ENCODE measurements at regions not wholly inside any gene's neighbourhood (a gene's known extent, or its start where the extent isn't known, plus 50 kb on each side); places are given as distances from the start of the nearest gene placed in this dataset.

DNA sequence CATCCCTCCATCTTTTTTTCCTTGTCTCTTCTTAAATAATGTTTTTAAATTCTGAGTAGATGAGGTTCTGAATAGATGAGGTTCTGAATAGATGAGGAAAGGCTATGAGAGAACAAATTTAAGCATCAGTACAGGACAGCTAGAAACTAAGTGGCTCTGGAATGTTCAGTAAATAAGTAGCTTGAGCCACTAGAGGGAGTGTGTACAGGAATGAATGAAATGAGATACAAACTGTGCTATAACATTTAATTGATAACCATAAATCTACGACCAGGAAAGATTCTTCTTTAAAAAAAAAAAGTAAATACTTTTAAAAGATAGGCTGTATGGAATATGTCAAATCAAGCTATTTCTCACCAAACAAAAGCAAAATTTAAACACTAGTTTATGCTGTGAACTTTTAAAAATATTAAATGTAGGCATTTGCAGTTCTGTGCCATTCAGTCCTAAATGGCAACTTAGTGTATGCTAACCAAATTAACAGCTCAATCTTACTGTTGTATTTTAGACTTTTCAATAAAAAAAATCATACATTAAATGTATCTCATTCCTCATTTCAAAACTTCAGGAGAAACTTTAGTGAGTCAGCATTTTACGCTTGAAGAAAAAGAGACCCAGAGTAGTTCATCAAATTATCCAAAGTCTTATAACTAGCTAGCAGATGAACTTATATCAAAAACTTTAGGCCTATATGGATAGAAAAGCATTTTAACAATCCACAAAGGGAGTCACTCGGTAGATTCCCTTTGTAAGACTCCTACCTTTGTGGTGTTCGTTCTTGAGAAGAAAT is 70.4 kb upstream of the SNX2 start:
- H3K27ac Mint-ChIP-seq = peak overlapping the region; percentile 93 to 99 (median 98)
- peak overlapping the region in 3 of 4 donors; percentile 49 to 63 (median 53) for H3K4me3 Mint-ChIP-seq
- no peaks in the 10 kb centered on the region for H3K9me3 Mint-ChIP-seq
- no peaks in the 10 kb centered on the region for H3K27me3 Mint-ChIP-seq
- H3K4me1 Mint-ChIP-seq = peaks cover 23 to 52% (median 38%) of the 10 kb centered on the region in 3 donors
- peaks cover 2% of the 10 kb centered on the region for H3K36me3 Mint-ChIP-seq

- Mint-ChIP-seq H3K27ac (peak overlapping the region in 1 of 3 donors; percentile 38), H3K4me3 (no peak overlapping the region), H3K9me3 (peaks cover 0 to 1% (median 0%) of the 10 kb centered on the region in 3 donors), H3K36me3 (peaks cover 2% of the 10 kb centered on the region), H3K27me3 (no peaks in the 10 kb centered on the region), H3K4me1 (peaks cover 23 to 41% (median 31%) of the 10 kb centered on the region in 3 donors)
These were observed 69.0 kb upstream of the SNX2 start for GRCh38 chr5:122705851-122706250.

- peaks cover 2% of the 10 kb centered on the region for H3K36me3 Mint-ChIP-seq
- peaks cover 16 to 26% (median 16%) of the 10 kb centered on the region in 3 donors for H3K4me1 Mint-ChIP-seq
- no peak overlapping the region for H3K27ac Mint-ChIP-seq
- H3K9me3 Mint-ChIP-seq = peaks cover 0 to 1% (median 0%) of the 10 kb centered on the region in 3 donors
- H3K27me3 Mint-ChIP-seq = no peaks in the 10 kb centered on the region
- no peak overlapping the region for H3K4me3 Mint-ChIP-seq
These were observed 67.1 kb upstream of the SNX2 start for GRCh38 chr5:122707796-122708195.

- Mint-ChIP-seq H3K27me3 (no peaks in the 10 kb centered on the region), H3K4me1 (peaks cover 3 to 5% (median 4%) of the 10 kb centered on the region in 3 donors), H3K9me3 (peaks cover 0 to 1% (median 0%) of the 10 kb centered on the region in 3 donors), H3K27ac (no peak overlapping the region), H3K4me3 (no peak overlapping the region), H3K36me3 (peaks cover 2% of the 10 kb centered on the region)
These were observed 61.8 kb upstream of the SNX2 start for GRCh38 chr5:122713041-122713440.

DNA sequence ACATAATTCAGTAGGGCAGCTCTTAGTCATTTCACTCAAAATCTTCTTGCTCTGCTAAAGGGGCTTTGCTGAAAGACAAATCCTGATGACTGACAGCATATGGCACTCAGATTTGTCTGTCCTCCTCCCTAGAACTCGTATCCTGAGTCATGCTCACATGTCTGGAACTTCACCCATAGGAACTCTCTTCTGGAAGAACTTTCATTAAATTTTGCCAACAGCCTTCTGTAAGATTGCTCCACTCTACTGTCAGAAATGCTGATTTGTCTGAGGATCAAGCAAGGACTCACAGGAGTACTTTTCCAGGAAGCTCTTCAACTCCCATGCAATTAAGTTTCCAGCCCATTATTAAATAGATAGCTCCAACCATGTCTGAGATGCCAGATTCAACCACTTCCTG is 59.8 kb upstream of the SNX2 start:
- Mint-ChIP-seq H3K27me3 (no peaks in the 10 kb centered on the region), H3K4me3 (no peak overlapping the region), H3K36me3 (no peaks in the 10 kb centered on the region), H3K4me1 (peaks cover 2 to 7% (median 5%) of the 10 kb centered on the region in 3 donors), H3K9me3 (no peaks in the 10 kb centered on the region), H3K27ac (no peak overlapping the region)

DNA sequence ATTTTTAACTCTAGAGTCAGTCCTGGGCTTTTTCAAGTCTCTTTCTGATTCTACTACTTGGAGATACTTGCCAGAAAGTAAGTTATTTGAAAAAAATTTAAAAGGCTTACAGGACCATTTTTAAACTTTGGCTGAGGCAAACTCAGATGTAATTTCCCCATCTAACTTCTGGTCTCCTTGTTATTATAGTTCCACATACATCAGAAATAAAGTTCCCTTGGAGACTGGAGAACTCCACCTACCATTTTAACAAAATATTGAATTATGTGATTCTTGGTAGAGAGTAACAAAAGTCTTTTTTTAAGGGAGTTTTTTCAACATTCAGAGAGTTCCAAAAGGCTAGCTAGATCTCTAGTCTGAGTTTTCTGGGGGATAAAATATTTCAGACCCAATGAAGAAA is 56.3 kb upstream of the SNX2 start:
- no peak overlapping the region for H3K27ac Mint-ChIP-seq
- no peak overlapping the region for H3K4me3 Mint-ChIP-seq
- no peaks in the 10 kb centered on the region for H3K27me3 Mint-ChIP-seq

DNA sequence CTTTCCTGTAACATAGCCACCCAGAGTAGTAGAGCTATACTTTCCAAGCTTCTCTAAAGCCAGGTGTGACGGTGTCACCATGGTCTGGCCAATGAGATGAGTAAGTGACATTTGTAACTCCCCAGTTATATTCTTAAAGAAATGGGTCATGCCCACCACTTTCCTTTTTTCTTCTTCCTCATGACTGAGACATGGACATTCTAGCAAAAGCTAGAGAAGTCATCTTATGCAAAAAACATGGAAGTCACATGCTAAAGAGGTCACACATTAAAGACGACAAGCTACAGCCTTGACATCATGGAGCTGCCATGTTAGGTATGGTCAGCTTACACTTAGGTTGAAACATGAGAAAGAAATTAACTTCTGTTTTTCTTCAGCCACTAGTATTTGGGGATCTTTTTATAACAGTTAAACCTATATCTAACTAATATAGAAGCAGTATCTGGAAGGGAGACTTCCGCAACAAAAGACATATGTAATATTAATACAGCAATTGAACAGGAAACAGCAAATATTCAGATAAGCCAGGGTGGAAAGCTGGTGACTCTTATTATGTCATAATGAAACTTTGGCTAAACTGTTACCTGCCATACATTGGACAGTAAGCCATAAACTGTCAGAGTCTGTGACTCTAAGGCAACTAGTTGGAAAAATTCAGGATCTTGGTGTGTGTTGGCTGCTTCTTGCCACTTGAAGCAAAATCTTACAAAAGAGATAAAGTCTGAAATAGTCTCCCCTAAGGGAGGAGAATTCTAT is 54.7 kb upstream of the SNX2 start:
- H3K27ac Mint-ChIP-seq = peak overlapping the region in 1 of 3 donors; percentile 47
- no peaks in the 10 kb centered on the region for H3K36me3 Mint-ChIP-seq
- H3K27me3 Mint-ChIP-seq = no peaks in the 10 kb centered on the region
- no peaks in the 10 kb centered on the region for H3K9me3 Mint-ChIP-seq
- peak overlapping the region in 1 of 4 donors; percentile 3 for H3K4me3 Mint-ChIP-seq
- peaks cover 23 to 33% (median 32%) of the 10 kb centered on the region in 3 donors for H3K4me1 Mint-ChIP-seq

More for the DNA sequence above, 56.3 kb upstream of the SNX2 start:
- H3K9me3 Mint-ChIP-seq = no peaks in the 10 kb centered on the region
- no peaks in the 10 kb centered on the region for H3K36me3 Mint-ChIP-seq
- H3K4me1 Mint-ChIP-seq = peaks cover 15 to 24% (median 24%) of the 10 kb centered on the region in 3 donors

DNA sequence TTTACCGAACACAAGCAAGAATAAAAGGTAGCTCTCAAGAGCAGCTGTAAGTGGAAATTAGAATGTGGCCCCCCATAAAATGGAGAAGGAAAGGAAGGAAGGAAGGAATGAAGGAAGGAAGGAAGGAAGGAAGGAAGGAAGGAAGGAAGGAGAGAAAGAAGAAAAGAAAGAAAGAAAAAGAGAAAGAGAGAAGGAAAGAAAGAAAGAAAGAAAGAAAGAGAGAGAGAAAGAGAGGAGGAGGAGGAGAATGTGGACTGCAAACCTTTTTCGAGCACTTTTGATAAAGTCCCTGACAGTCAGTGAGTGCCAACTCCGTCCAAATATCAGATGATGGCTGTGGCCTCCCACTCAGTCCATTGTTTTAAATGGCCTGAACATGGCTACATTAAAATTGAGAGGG is 53.8 kb upstream of the SNX2 start:
- Mint-ChIP-seq H3K9me3 (peaks cover 0 to 2% (median 0%) of the 10 kb centered on the region in 3 donors), H3K27me3 (no peaks in the 10 kb centered on the region), H3K36me3 (peaks cover 3% of the 10 kb centered on the region), H3K4me1 (peaks cover 25 to 38% (median 33%) of the 10 kb centered on the region in 3 donors), H3K27ac (peak overlapping the region in 2 of 3 donors; percentile 32 to 47), H3K4me3 (no peak overlapping the region)

- Mint-ChIP-seq H3K27ac (peak overlapping the region in 1 of 3 donors; percentile 61), H3K9me3 (peaks cover 0 to 2% (median 0%) of the 10 kb centered on the region in 3 donors), H3K36me3 (peaks cover 3% of the 10 kb centered on the region), H3K4me3 (peak overlapping the region in 1 of 4 donors; percentile 19), H3K4me1 (peaks cover 25 to 45% (median 39%) of the 10 kb centered on the region in 3 donors), H3K27me3 (no peaks in the 10 kb centered on the region)
These were observed 52.5 kb upstream of the SNX2 start for GRCh38 chr5:122722341-122722740.

DNA sequence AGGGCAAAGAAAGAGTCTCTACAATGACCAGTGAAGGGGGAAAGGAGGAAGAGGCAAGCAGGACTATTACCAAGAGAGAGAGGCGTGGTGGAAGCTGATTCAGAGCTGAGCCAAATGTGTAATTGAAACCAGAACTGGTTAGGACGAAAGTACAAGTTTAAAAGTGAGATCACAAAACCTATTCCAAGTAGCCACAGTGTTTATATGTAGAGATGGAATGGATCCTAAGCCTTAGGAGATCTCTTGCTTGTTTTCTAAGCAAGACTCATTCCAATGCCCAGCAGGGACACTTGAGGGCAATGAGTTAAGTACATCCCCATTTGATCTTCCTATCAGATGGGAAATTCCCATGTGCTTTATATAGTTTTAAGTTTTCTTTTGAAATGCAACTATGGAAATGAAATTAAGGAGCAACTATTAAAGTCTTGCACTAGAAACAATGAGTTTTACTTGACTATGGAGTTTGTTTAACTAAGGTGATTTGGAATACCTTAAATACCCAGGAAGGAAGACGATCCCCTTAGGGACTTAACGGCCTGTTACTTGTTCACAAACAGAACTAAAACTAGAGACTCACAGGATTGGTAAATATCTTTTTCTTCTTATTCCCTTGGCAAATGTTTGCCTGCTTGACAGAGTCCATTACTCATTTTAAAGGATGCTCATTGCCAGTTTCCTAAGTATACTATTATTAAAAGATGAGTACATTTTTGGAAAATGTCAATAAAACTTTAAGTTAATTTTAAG is 51.1 kb upstream of the SNX2 start:
- Mint-ChIP-seq H3K4me3 (peak overlapping the region; percentile 61 to 87 (median 64)), H3K9me3 (peaks cover 0 to 2% (median 0%) of the 10 kb centered on the region in 3 donors), H3K36me3 (peaks cover 3% of the 10 kb centered on the region), H3K27ac (peak overlapping the region; percentile 21 to 96 (median 78)), H3K4me1 (peaks cover 26 to 45% (median 41%) of the 10 kb centered on the region in 3 donors), H3K27me3 (no peaks in the 10 kb centered on the region)

Data from IgD-negative memory B cell (primary cell).